ENCODE measurements at regions not wholly inside any gene's neighbourhood (a gene's known extent, or its start where the extent isn't known, plus 50 kb on each side); places are given as distances from the start of the nearest gene placed in this dataset.

DNA sequence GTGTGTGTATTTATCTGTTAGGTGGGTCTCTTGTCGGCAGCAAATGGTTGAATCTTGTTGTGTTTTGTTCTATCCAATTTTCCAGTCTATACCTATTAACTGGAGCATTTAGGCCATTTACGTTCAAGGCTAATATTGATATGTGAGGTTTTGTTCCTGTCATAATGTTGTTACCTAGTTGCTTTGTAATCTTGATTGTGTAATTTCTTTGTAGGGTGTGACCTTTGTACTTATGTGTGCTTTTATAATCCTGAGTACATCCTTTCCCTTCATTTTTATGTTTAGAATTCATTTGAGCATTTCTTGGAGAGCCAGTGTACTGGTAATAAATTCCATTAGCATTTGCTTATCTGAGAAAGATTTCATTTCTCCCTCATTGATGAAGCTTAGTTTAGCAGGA is 83.0 kb upstream of the MIR17HG start:
- no peak for DNase-seq (ENCODE audit: low read depth in 2 of 2)

DNA sequence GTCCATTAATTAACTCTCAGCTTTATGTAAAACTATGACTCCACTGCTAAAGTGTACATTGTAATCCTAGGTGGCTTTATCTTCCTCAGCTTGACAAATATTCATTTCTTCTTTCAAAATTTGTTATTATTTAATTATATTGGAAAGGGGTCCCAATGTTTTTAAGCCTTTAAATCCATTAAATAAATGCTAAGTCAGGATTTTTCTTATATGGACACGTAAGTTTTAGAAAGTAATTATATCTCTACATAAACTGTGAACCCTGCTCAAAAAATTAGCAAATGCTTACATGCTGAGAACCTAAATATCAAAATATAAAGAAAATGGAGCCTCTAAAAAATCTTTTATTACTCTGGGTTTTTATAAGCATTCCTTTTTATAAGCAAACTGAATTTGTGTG is 78.2 kb upstream of the MIR17HG start:
- DNase-seq (ENCODE audit: low read depth in 2 of 2): no peak

GRCh38 chr13:91270031-91270430 is 77.5 kb upstream of the MIR17HG start:
- DNase-seq (ENCODE audit: low read depth in 2 of 2): no peak

DNA sequence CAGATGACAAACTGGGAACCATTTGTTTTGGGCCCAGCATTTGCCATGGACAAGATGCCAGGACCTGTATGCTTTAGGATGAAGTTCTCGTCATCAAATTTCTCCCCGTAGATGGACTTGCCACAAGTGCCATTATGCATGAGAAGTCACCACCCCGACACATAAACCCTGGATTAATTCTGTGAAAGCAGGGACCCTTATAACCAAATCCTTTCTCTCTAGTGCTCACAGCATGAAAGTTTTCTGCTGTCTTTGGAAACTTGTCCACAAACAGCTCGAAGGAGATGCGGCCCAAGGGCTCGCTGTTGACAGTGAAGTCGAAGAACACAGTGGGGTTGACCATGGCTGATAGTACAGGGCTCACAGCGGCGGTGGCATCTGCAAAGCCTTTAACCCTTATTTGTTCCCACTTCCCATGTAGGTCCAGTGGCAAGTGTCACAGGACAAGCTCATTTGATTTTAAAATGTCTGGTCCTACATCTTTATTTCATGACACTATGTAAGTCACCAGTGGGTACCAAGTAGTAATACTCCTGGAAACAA is 75.2 kb upstream of the MIR17HG start:
- no peak for DNase-seq (ENCODE audit: low read depth in 2 of 2)

DNA sequence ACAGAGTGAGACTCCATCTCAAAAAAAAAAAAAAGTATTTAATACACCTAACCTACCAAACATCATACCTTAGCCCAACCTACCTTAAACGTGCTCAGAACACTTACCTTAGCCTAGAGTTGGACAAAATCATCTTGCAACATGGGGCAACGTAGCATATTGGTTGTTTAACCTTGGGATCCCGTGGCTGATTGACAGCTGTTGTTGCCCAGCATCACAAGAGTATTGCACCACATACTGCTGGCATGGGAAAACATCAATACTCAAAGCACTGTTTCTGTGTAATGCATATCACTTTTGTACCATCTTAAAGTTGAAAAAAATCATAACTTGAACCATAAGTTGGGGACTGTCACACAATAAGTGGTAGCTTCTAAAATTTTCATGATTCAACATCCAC is 73.8 kb upstream of the MIR17HG start:
- DNase-seq (ENCODE audit: low read depth in 2 of 2): no peak

DNA sequence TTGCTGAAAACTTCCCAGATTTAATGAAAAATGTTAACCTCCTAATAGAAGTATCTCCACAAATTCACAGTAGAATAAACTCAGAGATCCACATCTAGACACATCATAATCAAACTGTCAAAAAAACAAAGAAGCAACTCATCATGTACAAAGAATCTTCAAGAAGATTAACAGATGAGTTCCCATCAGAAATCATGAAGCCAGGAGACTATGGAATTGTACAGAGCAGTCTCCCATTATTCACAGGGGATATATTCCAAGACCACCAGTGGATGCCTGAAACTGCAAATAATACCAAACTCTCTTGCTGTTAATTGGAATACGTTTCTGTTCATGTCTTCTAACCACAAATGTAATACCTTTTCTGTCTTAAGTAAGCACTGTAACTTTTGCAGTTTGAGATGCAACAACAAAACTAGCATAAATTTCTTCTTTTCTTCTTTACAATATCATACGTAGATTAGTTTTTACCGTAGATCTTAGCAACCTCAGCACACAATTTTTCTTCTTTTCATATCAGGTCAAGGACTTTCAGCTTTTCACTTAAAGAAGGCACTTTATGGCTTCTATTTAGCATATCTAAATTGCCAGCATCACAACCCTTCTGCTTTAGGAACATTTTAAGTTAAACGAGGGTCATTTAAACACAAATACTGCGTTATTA is 70.3 kb upstream of the MIR17HG start:
- no peak for DNase-seq (ENCODE audit: low read depth in 2 of 2)

DNA sequence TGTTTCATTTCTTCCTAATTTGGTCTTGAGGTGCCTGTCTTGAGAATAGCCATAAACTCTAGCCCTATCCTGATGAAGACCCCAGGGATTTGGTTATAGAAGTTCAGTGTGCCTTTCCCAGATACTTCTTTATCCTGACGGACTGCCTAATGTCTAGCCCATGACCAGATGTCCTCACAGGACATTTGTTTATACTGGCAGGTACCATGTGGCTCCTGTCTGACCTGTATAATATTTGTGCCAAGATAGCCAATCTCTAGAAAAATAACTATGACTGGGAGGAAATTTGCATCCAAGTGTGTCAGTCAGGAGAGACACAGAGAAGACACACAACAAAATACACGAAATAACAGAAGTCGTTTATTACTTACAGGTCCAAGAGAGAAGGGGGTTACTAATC is 69.2 kb upstream of the MIR17HG start:
- no peak for DNase-seq (ENCODE audit: low read depth in 2 of 2)

DNA sequence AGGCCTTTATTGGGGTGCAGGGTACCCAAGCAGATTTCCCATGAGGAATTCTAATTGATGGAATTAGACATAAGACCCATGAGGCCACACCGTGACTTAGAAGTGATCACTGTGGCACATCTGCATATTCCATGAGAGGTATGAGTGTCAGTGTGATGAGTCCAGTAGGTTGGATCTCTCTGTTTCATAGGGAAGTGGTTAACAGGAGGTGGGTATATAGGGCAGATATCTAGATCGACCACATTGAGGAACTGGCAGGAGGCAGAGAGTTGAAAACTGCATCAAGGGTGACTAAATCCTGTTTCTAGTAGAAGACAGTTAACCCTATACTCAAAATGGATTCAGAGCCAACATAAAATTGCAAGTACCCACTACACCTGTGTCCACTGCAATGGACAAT is 68.6 kb upstream of the MIR17HG start:
- no peak for DNase-seq (ENCODE audit: low read depth in 2 of 2)

DNA sequence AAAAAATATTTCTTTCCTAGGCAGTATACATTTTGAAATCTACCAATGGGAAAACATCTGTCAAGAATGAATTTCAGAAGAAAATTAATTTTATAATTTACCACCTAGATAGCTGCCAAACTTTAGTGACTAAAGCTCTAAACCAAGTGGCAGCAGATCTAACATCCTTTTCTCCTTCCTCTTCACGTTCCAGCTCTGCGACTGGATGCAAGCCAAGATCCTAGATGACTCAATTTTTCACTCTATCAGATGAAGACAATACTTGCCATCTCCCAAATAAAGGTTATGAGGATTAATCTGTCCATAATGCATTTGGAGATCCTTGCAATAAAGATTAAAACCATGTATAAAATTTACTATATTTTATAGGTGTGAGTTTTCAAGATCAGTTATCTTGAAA is 66.7 kb upstream of the MIR17HG start:
- no peak for DNase-seq (ENCODE audit: low read depth in 2 of 2)

- no peak for DNase-seq (ENCODE audit: low read depth in 2 of 2)
Observed at GRCh38 chr13:91284335-91284734, 63.2 kb upstream of the MIR17HG start.

DNA sequence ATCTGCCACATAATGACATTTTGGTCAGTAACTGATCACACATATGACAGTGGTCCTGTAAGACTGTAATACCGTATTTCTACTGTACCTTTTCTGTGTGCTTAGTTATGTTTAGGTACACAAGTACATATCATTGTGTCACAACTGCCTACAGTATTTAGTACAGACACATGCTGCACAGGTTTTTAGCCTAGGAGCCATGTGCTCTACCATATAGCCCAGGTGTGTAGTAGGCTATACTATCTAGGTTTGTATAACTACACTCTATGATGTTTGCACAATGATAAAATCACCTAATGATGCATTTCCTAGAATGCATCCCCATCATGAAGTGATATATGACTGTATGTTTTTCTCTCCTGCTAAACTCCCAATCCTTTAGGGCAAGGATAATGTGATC is 61.2 kb upstream of the MIR17HG start:
- no peak for DNase-seq (ENCODE audit: low read depth in 2 of 2)

- DNase-seq (ENCODE audit: low read depth in 2 of 2): no peak
Observed at GRCh38 chr13:91291078-91291477, 56.4 kb upstream of the MIR17HG start.

- no peak for DNase-seq (ENCODE audit: low read depth in 2 of 2)
Observed at GRCh38 chr13:91292630-91293221, 54.8 kb upstream of the MIR17HG start.

- no peak for DNase-seq (ENCODE audit: low read depth in 2 of 2)
Observed at GRCh38 chr13:91295712-91296410, 51.6 kb upstream of the MIR17HG start.

DNA sequence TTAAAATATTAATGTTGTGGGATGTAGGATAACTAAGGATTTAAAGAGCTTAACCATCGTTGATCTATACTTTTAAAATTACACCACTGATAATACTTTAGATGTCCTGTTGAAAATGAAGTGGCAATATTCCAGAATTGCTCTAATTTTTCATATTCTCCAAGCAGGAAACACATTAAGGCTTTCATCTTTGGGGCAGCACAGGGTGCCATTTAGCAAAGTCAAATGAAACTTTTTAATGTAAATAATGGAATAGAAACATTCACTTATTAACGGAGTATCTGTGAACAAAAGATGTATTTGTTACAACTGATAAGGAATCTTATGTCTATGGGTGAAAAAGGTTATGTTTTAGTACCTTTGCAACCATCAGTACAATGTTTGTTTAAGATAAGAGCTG is 50.0 kb upstream of the MIR17HG start:
- DNase-seq (ENCODE audit: low read depth in 2 of 2): no peak

All from stimulated activated CD4-positive, alpha-beta T cell treated with anti-CD3 and anti-CD28 coated beads, Interleukin-12 subunit alpha, Interleukin-12 subunit beta, amount 100 ng/mL, for 24 hours (primary cell).